ENCODE measurements at regions not wholly inside any gene's neighbourhood (a gene's known extent, or its start where the extent isn't known, plus 50 kb on each side); places are given as distances from the start of the nearest gene placed in this dataset.

DNA sequence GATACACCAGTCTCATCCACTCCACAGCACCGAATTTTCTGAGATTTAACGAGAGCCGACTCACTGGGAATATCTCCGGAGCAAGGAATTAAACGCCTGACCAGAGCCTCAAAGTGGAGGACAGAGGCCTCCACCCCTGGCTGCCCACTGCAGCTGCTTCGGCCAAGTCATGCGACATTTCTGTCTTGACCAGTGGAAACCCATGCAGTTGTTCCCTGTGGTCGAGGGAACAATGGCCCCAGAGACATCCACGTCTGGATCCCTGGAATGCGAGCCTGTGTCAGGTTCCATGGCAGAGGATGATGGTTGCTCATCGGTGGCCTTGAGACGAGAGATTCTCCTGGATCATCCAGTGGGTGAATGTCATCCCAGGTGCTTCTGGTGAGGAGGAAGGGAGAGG is 65.7 kb upstream of the INSIG1 start:
- no peak for DNase-seq

DNA sequence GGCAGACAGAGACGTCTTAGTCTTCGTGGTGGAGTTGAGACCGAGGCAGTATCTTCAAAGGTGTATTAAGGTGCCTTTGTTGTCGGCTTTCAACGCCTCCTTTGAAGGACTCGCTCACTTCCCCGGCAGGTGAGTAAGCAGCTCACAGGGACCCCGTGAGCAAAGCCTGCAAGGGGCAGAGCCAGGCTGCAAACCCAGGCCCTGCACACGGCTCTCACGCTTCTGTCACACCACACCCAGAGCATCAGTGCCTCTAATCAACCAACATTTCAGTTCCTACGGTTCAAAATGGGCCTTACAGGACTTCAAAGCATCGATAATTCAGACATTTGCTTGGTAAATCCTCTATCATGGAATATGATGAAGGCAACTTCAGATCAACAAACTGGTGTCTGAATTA is 64.8 kb upstream of the INSIG1 start:
- no peak for DNase-seq

DNA sequence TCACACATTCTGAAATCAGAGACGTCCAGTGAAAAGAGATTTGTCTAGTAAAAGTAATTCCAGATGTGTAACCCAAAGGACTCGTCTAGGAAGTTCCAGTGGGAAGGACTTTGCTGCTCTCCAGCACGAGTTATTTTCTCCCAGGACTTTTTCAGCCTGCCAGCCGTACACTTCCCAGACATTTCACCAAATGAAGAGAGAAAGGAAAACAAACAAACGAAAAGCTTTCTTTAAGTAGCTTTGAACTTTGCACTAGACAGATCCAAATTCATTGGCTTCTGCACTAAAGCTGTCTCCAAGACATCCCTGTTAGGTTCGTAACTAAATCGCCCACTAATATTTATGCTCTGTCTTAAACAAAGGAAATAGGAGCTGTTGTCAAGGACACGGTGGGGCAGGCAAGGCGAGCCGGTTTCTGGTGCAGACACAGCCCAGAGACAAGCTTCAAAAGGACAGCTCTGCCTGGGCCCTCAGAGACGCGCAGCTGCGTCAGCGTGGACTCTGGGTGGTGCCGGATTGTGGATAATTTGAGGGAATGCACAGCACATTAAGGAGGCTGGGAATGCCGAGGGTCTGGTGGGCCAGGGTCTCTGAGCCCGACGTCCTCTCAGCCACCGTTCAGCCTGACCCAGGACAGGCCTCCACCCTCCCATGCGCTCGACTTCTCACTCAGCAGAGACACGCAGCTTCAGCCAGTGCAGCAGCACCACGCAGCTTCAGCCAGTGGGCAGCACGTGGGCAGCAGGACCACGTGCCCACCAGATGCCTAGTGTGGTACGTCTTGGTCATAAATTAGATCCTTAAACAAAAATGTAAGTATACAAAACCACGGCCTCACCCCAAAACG is 64.1 kb upstream of the INSIG1 start:
- no peak for DNase-seq

DNA sequence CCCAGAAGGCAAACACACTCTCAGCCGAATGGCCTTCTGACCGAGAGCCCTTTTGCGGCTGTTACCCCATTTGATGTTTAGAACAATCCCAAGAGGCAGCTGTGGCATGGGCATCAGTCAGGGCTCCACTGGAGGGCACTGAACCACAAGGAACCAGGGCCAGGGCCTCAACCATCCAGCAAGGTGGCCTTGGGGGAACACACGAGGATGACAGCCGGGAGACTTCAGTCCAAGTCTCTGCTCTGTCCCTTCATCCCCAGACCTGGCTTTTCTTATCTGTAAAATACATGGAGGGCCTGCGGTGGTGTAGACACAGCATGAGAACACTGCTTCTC is 63.6 kb upstream of the INSIG1 start:
- no peak for DNase-seq

DNA sequence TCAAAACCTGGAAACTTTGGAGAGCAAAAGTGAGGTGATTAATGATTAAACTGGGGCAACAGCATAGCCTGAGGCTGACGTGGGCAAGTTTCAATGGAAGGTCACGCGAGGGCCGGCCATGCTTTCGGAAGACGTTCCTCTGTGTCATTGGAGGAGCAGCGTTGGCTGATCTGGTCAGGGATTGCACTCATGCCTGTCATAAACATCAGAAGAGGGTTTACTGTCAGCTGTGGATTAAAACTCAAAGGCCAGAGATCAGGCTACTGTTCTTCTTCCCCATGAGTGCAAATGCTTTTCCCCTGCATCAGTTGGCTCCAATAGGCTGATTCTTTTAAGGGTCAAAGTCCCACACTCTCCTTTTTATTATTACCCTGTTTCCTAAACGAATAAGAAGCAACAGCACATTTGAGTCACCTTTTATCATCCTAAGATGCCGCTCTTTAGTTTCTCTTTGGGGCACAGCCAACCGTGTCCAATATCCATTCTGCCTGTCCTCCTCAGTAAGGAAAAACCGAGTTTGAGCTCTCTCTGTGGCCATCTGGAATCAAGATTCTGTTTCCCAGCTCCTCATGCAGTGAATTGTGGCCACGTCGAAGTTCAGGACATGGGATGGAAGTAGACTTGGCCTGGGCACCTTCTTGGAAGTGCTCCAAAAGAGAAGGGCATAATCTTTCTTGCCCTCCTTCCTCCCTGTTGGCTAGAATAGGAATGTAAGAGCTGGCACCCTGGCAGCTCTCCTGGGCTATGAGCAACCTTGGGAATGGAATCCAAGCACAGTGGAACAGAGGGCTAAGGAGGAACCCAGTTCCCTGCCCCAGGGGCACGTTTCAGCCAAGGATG is 62.5 kb upstream of the INSIG1 start:
- DNase-seq, result no peak

DNA sequence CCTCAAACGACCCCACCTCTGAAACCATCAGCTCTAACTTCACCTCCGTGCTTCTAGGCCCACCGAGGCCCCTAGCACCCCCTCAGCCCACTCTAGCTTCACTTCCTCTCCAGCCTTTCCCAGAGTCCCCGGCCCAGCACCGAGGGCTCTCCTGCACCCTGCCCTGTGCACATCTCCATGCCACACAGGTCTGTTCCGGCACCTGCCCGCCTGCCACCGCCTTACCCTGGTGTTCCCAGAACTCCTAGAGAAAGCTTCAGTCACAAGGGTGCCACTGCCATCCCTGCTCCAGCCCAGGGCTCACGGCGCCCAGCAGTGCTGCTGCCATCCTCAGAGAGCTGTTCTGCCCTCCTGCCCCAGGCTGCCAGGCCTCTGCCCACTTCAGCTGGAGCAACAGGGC is 61.3 kb upstream of the INSIG1 start:
- DNase-seq, result no peak

DNA sequence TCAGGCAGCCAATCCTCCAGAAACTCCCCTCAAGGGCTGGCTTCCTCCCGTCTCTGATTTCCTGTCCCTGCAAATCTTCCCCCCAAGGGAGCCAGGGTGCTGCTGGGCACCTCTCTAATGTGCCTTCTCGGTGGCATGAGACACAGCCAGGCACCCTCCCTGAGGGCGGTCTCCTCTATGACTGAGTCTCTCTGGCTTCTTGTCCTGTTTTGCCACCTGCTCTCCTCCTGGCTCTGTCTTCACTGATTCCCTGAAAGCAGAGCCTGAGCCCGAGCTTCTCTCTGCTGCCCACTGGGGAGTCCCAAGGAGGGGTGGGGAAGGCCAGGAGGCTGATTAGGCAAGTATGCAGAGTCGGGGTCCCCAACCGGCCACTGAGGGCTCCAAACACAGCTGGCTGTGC is 60.4 kb upstream of the INSIG1 start:
- DNase-seq, result no peak

DNA sequence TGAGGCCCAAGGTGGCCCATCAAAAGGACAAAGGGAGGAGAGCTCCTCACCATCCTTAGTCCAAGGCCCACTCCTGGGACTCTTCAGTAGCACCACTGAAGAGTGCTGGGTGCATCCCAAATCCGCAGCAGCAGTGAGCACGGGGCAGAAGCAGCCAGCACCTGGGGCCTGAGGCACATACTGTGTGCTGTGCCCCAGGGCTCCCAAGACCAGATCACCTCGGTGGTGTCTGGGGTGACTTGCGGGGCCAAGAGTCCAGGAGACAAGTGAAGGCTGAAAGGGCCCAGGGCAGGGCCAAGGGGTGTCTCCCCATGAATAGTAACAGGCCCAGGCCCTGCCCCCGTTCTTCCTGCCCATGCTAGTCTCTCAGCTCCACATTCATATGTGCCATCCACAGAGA is 59.9 kb upstream of the INSIG1 start:
- DNase-seq, result no peak

DNA sequence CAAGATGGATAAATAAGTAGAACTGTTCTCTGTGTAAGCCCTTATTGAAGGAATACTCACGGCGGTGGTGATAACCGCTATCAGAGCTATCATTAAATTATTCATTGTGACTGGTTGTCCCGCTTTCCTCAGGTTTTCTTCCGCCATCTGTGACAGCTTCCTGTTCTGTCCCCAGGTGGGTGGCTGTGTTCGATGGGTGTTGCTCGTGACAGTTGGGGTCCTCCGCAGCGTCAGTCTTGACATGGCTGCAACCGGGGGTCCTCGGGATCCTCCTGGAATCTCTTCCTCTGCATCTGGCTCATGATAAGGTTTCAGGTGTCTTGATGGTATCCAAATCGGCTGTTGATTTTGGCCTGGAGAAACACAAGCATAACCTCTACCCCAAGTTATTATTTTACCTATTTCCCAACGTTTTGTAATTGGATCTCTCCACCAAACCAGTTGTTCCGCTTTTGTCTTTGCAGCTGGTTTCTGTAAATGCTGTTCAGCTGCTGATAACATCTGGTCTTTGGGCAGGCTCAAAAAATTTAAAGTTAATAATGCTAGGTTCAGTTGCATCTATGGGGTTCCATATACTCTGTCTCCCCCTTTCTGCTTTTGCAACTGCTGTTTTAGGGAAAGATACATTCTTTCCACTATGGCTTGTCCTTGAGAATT is 58.1 kb upstream of the INSIG1 start:
- peak; percentile 62 for DNase-seq

DNA sequence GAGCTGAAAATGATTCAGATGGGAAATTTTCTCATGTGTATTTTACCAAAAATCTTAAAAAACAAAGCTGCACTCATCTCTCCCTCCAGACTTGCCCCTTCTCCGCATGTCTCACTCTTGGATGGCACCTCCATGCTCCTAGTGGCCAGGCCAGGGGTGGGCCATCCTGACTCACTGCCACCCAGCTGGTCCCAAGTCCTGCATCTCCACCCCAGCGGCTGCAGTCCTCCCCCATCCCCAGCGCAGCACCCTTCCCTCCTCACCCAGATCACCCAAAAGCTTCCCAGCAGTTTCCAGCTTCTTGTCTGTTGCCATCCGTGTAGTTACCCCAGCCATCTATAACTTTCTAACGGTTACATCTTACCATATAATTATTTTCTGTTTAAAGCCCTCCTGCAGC is 53.0 kb upstream of the INSIG1 start:
- DNase-seq, result no peak

DNA sequence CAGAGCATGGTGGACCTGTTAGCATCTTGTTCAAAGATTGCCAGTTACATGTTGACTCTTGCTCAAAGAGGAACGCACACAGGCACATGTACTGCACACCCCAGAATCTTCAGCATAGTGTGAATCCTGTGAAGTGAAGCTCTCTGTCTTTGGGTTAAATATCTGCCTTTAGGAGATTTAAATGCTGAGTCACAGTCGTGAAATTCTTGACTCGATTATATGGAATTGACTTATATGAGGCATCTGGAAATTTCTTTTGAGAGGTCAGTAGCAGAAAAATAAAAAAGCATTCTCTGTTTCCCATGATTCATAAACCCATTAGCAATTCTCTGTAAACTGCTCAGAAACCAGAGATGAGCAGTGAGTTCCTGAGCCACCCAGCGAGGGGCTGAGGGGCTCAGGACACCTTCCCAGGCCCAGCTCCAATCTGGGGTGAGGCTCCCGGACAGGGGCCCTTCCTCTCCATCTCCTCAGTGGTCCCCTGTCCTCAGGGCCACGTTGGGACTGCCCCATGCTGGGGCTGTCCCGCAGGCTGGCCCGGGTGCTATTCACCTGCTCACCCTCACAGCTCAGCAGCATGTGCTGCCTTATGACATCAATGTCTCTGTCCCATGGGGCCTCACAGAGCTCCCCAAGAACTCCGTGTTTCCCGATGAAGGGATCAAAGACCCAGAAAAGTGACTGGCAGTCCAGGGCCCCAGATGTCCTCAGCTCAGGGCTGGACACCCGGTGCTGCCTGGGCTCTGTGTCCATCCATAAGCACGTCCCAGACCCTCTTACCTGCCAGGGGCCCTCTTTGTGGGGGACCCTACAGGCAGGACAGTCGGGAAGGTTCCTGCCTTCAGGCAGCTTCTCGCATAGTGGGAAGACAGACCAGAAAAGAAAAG is 50.0 kb upstream of the INSIG1 start:
- no peak for DNase-seq

All from MV-4-11 (cell line).